ENCODE measurements at regions not wholly inside any gene's neighbourhood (a gene's known extent, or its start where the extent isn't known, plus 50 kb on each side); places are given as distances from the start of the nearest gene placed in this dataset.

- Histone ChIP-seq H3K27ac (ENCODE audit: low read depth in 1 of 2, low read length in 2 of 2) (no peak overlapping the region), H3K27me3 (ENCODE audit: control insufficient read depth in 2 of 2, insufficient read depth in 2 of 2, low read length in 2 of 2) (peaks cover 0 to 8% of the 10 kb centered on the region in 2 donors), H3K4me1 (ENCODE audit: control insufficient read depth in 1 of 2, insufficient read depth in 2 of 2, low read length in 2 of 2) (no peaks in the 10 kb centered on the region), H3K4me3 (replicated peaks in 1 of 3; ENCODE audit: low read depth in 2 of 3, low read length in 3 of 3) (no peak overlapping the region), H3K4me2 (replicated peaks; ENCODE audit: extremely low read depth, low read length, poor library complexity, severe bottlenecking) (no peak overlapping the region), H3K9ac (ENCODE audit: insufficient read depth, low read length, poor library complexity, severe bottlenecking) (no peak overlapping the region), H4K20me1 (ENCODE audit: insufficient read depth, low read length) (no peaks in the 10 kb centered on the region), H2AFZ (ENCODE audit: insufficient read depth, low read depth, low read length, poor library complexity, severe bottlenecking) (no peak overlapping the region), H3K79me2 (ENCODE audit: insufficient read depth, low read length) (no peaks in the 10 kb centered on the region), H3K9me3 (replicated peaks in 1 of 2; ENCODE audit: control insufficient read depth in 1 of 2, insufficient read depth in 1 of 2, low read length in 2 of 2) (no peaks in the 10 kb centered on the region), H3K36me3 (replicated peaks in 1 of 2; ENCODE audit: control insufficient read depth in 1 of 2, insufficient read depth in 2 of 2, low read length in 2 of 2) (no peaks in the 10 kb centered on the region)
- peaks cover 0 to 3% (median 0%) of the 10 kb centered on the region in 7 donors for H3K9me3 Mint-ChIP-seq
- no peaks in the 10 kb centered on the region for H3K4me1 Mint-ChIP-seq
- TF ChIP-seq CTCF (IDR thresholded peaks at IDR 0.05) = no peak
- WGBS (ENCODE audit: insufficient coverage) = 83% methylated on average over 3 of the region's 5 CpGs
- H3K27ac Mint-ChIP-seq = no peak overlapping the region
- H3K4me3 Mint-ChIP-seq = no peak overlapping the region
- DNase-seq = no peak
- intact Hi-C loops (cut with micrococcal nuclease) = no loop called here
- no peaks in the 10 kb centered on the region for H3K36me3 Mint-ChIP-seq
- peaks cover 6 to 16% (median 12%) of the 10 kb centered on the region in 3 donors for H3K27me3 Mint-ChIP-seq (ENCODE audit: low read depth in 3 of 3)
Measured at GRCh38 chr19:29380581-29380980, 145.2 kb upstream of the VSTM2B start.

- peaks cover 6 to 16% (median 13%) of the 10 kb centered on the region in 3 donors for H3K27me3 Mint-ChIP-seq (ENCODE audit: low read depth in 3 of 3)
- no peak for TF ChIP-seq CTCF (IDR thresholded peaks at IDR 0.05)
- no peak for DNase-seq
Measured at GRCh38 chr19:29381353-29382203, 144.2 kb upstream of the VSTM2B start.

More at GRCh38 chr19:29381353-29382203, 144.2 kb upstream of the VSTM2B start:
- Histone ChIP-seq H3K4me3 (replicated peaks in 1 of 3; ENCODE audit: low read depth in 2 of 3, low read length in 3 of 3) (no peak overlapping the region), H3K27ac (ENCODE audit: low read depth in 1 of 2, low read length in 2 of 2) (no peak overlapping the region), H3K9ac (ENCODE audit: insufficient read depth, low read length, poor library complexity, severe bottlenecking) (no peak overlapping the region), H3K27me3 (ENCODE audit: control insufficient read depth in 2 of 2, insufficient read depth in 2 of 2, low read length in 2 of 2) (peaks cover 0 to 8% of the 10 kb centered on the region in 2 donors), H3K79me2 (ENCODE audit: insufficient read depth, low read length) (no peaks in the 10 kb centered on the region), H3K9me3 (replicated peaks in 1 of 2; ENCODE audit: control insufficient read depth in 1 of 2, insufficient read depth in 1 of 2, low read length in 2 of 2) (no peaks in the 10 kb centered on the region), H2AFZ (ENCODE audit: insufficient read depth, low read depth, low read length, poor library complexity, severe bottlenecking) (no peak overlapping the region), H3K36me3 (replicated peaks in 1 of 2; ENCODE audit: control insufficient read depth in 1 of 2, insufficient read depth in 2 of 2, low read length in 2 of 2) (no peaks in the 10 kb centered on the region), H4K20me1 (ENCODE audit: insufficient read depth, low read length) (no peaks in the 10 kb centered on the region), H3K4me2 (replicated peaks; ENCODE audit: extremely low read depth, low read length, poor library complexity, severe bottlenecking) (no peak overlapping the region), H3K4me1 (ENCODE audit: control insufficient read depth in 1 of 2, insufficient read depth in 2 of 2, low read length in 2 of 2) (no peaks in the 10 kb centered on the region)
- 93% methylated on average over 7 of the region's 17 CpGs for WGBS (ENCODE audit: insufficient coverage)
- H3K4me1 Mint-ChIP-seq = no peaks in the 10 kb centered on the region
- H3K9me3 Mint-ChIP-seq = peaks cover 0 to 2% (median 0%) of the 10 kb centered on the region in 7 donors
- H3K36me3 Mint-ChIP-seq = no peaks in the 10 kb centered on the region
- no peak overlapping the region for H3K27ac Mint-ChIP-seq
- H3K4me3 Mint-ChIP-seq = no peak overlapping the region
- intact Hi-C loops (cut with micrococcal nuclease) = no loop called here

Measured in CD14-positive monocyte (primary cell).